GM12865 (cell line): ENCODE measurements at regions not wholly inside any gene's neighbourhood (a gene's known extent, or its start where the extent isn't known, plus 50 kb on each side); places are given as distances from the start of the nearest gene placed in this dataset.

Experiments used
- DNase-seq: peaks from one replicate; pipeline ENCODE4 v3.0.0; 2010; ENCODE audit warnings: low read depth
- H3K4me3 ChIP-seq: 2 replicates; pipeline ENCODE4 v1.5.1; 2011; ENCODE audit warnings: mild to moderate bottlenecking, low read depth, low read length, control low read depth
- TF ChIP-seq, protein P1 (sequence below): IDR thresholded peaks from 2 replicates; pipeline ENCODE4 v1.5.1; 2011; ENCODE audit warnings: low read length, control low read depth, low read depth, inconsistent platforms; ENCODE audit not compliant: insufficient read depth; ENCODE audit errors: missing control alignments

DNA sequence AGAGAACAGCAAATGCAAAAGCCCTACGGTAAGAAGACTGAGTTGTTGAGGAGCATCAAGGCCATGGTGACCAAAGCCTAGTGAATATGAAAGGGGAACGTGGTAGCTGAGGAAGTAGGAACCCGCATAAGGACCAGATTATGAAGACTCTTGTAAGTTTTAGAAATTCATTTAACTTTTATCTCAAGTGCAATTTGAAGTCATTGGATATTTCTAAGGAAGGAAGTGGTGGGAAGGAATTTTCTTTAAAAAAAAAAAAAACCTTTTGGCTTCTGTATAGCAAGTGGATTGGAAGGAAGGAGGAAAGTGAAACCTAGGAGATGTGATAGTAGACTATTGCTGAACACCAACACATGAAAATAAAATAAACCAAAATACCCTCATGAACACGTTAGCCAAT lies 119.0 kb downstream of the TNFSF18 start:
- no peak overlapping the region for H3K4me3 ChIP-seq
- DNase-seq, result no peak
- TF ChIP-seq, protein P1, sequence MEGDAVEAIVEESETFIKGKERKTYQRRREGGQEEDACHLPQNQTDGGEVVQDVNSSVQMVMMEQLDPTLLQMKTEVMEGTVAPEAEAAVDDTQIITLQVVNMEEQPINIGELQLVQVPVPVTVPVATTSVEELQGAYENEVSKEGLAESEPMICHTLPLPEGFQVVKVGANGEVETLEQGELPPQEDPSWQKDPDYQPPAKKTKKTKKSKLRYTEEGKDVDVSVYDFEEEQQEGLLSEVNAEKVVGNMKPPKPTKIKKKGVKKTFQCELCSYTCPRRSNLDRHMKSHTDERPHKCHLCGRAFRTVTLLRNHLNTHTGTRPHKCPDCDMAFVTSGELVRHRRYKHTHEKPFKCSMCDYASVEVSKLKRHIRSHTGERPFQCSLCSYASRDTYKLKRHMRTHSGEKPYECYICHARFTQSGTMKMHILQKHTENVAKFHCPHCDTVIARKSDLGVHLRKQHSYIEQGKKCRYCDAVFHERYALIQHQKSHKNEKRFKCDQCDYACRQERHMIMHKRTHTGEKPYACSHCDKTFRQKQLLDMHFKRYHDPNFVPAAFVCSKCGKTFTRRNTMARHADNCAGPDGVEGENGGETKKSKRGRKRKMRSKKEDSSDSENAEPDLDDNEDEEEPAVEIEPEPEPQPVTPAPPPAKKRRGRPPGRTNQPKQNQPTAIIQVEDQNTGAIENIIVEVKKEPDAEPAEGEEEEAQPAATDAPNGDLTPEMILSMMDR, result no peak

DNA sequence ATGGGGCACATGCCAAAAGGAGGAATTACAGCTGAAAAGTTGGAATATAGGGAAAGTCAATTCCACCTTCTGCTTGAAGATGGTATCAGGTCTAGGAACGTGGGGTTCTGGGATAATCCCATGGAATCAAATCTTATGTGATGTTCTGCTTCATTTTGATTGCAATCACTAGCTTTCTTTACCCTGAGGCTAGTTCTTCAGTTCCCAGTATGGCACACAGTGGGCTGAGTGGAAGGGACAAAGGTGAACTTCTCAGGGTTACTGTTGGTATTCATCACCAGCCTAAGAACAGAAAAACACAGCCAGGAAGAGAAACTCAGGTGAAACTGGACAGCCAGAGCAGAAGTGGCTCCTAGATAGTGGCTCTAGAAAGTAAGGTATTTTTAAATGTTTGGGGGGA lies 117.8 kb downstream of the TNFSF18 start:
- TF ChIP-seq, protein P1, result no peak
- no peak for DNase-seq
- H3K4me3 ChIP-seq, result no peak overlapping the region

DNA sequence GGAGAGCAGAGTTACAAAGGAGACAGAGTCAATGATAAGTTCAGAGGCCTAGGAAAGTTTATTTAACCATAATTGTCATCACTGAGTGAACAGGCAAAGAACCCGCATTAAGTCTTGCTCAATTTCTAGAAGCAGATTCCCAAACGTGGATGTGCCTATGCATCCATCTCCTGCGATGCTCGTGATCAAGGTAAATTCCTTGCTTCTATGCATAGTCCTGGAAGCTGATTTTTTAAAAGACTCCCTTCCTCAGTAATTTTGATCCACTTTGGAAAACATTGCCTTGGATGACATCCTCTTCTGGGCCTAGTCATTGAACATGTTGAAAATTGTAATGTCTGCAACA lies 116.4 kb downstream of the TNFSF18 start:
- TF ChIP-seq, protein P1, result no peak
- no peak for DNase-seq
- no peak overlapping the region for H3K4me3 ChIP-seq

DNA sequence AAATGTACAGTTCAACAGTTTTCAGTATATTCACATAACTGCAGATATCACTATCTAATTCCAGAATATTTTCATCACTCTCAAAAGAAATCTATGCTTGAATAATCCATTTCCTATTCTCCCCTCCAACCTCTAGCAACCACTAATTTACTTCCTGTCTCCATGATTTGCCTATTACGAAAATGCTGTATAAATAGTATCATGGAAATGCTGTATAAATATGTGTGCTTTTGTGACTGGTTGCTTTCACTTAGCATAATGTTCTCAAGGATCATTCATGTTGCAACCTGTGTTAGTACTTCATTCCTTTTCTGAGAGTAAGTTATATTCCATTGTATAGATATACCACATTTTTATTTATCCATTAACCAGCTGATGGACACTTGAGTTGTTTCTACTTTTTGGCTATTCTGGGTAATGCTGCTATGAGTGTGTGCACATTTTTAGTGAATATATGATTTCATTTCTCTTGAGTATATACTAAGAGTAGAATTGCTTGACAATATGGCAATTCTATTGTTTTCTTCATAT lies 115.6 kb downstream of the TNFSF18 start:
- no peak for DNase-seq
- H3K4me3 ChIP-seq, result no peak overlapping the region
- TF ChIP-seq, protein P1, result no peak

DNA sequence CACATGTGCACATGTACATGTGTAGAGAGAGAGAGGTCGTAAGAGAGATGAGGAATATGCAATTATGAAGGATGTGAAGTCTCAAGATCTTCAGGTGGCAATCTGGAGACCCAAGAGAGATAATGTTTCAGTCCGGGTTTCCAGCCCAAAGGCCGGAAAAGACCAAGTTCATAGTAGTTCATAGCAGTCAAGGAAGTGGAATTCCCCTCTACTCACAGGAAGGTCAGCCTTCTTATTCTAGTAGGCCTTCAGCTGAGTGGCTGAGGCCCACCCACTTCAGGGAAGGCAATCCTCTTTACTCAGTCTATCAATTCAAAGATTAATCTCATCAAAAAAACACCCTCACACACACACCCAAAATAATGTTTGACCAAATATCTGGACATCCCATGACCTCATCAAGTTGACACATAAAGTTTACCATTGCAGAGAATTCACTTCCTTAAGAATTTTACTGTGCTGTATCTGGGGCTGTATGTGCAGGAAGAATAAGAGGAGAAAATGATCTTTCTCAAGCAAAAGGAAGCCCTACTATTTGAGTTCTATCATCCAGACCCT lies 114.6 kb downstream of the TNFSF18 start:
- no peak overlapping the region for H3K4me3 ChIP-seq
- no peak for DNase-seq
- TF ChIP-seq, protein P1, result no peak

DNA sequence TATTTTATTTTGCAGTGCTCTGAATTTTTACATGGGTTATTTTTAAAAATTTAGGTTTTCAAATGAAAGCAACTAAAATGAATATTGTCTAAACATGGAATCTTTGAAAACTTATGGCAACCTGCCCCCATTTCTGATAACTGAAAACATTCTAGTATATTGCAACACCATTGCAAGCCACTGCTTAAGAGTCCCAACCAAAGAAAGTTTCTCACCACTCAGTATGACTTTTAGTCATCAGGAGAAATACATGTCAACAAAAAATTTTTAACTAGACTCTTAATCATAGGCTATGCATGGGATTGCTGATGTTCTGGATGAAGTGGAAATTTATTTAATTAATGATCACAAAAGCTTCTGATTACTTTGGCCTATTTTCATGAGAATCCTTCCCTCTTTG lies 112.1 kb downstream of the TNFSF18 start:
- TF ChIP-seq, protein P1, result no peak
- no peak for DNase-seq
- no peak overlapping the region for H3K4me3 ChIP-seq

DNA sequence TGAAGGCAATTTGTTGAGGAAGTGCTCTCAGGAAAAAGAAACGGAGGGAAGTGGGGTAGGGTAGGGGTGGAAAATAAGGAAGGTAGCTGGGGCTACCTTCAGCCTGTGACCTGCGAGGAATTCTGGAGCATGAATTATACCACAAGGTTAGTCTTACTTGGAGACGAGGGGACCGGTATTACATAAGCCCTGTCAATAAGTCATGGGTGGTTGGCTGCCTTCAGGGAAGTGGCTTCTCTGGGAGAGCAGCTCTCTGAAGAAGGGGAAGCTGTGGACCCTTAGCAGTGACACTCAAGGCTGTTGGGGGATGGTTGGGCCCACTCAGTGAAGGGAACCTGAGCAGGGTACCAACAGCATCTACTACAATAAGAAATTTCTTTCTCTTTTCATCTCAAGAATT lies 111.3 kb downstream of the TNFSF18 start:
- TF ChIP-seq, protein P1, result no peak
- H3K4me3 ChIP-seq, result no peak overlapping the region
- DNase-seq, result no peak
